GM23338 (cell line): ENCODE measurements at regions not wholly inside any gene's neighbourhood (a gene's known extent, or its start where the extent isn't known, plus 50 kb on each side); places are given as distances from the start of the nearest gene placed in this dataset.

Source experiments
- ATAC-seq: fragments of 200-7000 bp; cut with Tn5 transposase; 3 replicates; pipeline ENCODE4 v1.9.1; 2020
- DNase-seq: peaks from one replicate; pipeline ENCODE4 v3.0.0-alpha.2; 2015; ENCODE audit warnings: low spot score
- H2AFZ ChIP-seq: fragments of 200-600 bp; sonication (generic); 2 replicates; pipeline ENCODE4 v1.8.0; 2016; ENCODE audit warnings: antibody characterized with exemption, mild to moderate bottlenecking, moderate library complexity
- H3F3A ChIP-seq: fragments of 200-600 bp; sonication (generic); replicated peaks from 2 replicates; pipeline ENCODE4 v1.8.0; 2017; ENCODE audit warnings: antibody characterized with exemption, mixed run types, low read depth
- H3K27ac ChIP-seq: fragments of 200-600 bp; sonication (generic); 2 replicates; pipeline ENCODE4 v1.6.1; 2016; ENCODE audit warnings: low read depth
- H3K27me3 ChIP-seq: fragments of 200-600 bp; sonication (generic); 2 replicates; pipeline ENCODE4 v1.8.0; 2016; ENCODE audit warnings: mild to moderate bottlenecking, mixed run types, moderate library complexity; ENCODE audit not compliant: insufficient read depth
- H3K36me3 ChIP-seq: fragments of 200-600 bp; sonication (generic); 2 replicates; pipeline ENCODE4 v1.8.0; 2016; ENCODE audit warnings: mild to moderate bottlenecking; ENCODE audit not compliant: insufficient read depth
- H3K4me1 ChIP-seq: fragments of 200-600 bp; sonication (generic); 2 replicates; pipeline ENCODE4 v1.8.0; 2016; ENCODE audit warnings: mild to moderate bottlenecking, moderate library complexity; ENCODE audit not compliant: insufficient read depth
- H3K4me2 ChIP-seq: fragments of 200-600 bp; sonication (generic); 2 replicates; pipeline ENCODE4 v1.7.1; 2017; ENCODE audit warnings: mixed run types
- H3K4me3 ChIP-seq: fragments of 200-600 bp; sonication (generic); 2 replicates; pipeline ENCODE4 v1.6.1; 2016; ENCODE audit warnings: mixed run types
- H3K79me2 ChIP-seq: fragments of 200-600 bp; sonication (generic); replicated peaks from 2 replicates; pipeline ENCODE4 v1.8.0; 2017; ENCODE audit warnings: mild to moderate bottlenecking; ENCODE audit not compliant: insufficient read depth
- H3K9me2 ChIP-seq: fragments of 200-600 bp; sonication (generic); 2 replicates; pipeline ENCODE4 v1.8.0; 2017; ENCODE audit not compliant: insufficient read depth
- H4K20me1 ChIP-seq: fragments of 200-600 bp; sonication (generic); replicated peaks from 2 replicates; pipeline ENCODE4 v1.8.0; 2017; ENCODE audit warnings: mild to moderate bottlenecking; ENCODE audit not compliant: insufficient read depth
- H3K27ac Mint-ChIP-seq: 2 replicates; pipeline ENCODE4 v1.8.0; 2020; ENCODE audit warnings: inconsistent platforms, mild to moderate bottlenecking, moderate library complexity, mixed read lengths
- H3K27me3 Mint-ChIP-seq: 3 replicates; pipeline ENCODE4 v1.8.0; 2022; ENCODE audit warnings: low read depth, mild to moderate bottlenecking, moderate library complexity, mixed read lengths, inconsistent platforms; ENCODE audit not compliant: insufficient read depth, poor library complexity
- H3K36me3 Mint-ChIP-seq: 3 replicates; pipeline ENCODE4 v1.8.0; 2021; ENCODE audit warnings: low read depth, mild to moderate bottlenecking, inconsistent platforms, moderate library complexity, mixed read lengths
- H3K4me1 Mint-ChIP-seq: 3 replicates; pipeline ENCODE4 v1.8.0; 2020; ENCODE audit warnings: mild to moderate bottlenecking, inconsistent platforms, mixed read lengths
- H3K4me3 Mint-ChIP-seq: 3 replicates; pipeline ENCODE4 v1.8.0; 2021; ENCODE audit warnings: moderate library complexity, mild to moderate bottlenecking, inconsistent platforms, mixed read lengths
- H3K9me3 Mint-ChIP-seq: 3 replicates; pipeline ENCODE4 v1.8.0; 2020; ENCODE audit warnings: moderate library complexity, mild to moderate bottlenecking, inconsistent platforms, mixed read lengths
- CREB1 ChIP-seq: fragments of 250-450 bp; sonication (Bioruptor Pico); IDR thresholded peaks from 2 replicates; pipeline ENCODE4 v1.5.0; 2020; ENCODE audit warnings: low read depth, mild to moderate bottlenecking, moderate library complexity
- CTCF ChIP-seq, 2 experiments: fragments of 200-600 bp in 1 of 2; sonication (generic) in 1 of 2; conservative IDR thresholded peaks; 2 replicates each; pipeline versions ENCODE4 v1.5.1 to v1.6.1; 2016 to 2017; ENCODE audit warnings: antibody characterized with exemption in 2 of 2, low read depth in 2 of 2, mild to moderate bottlenecking in 2 of 2, moderate library complexity in 1 of 2
- EZH2 ChIP-seq: fragments of 200-600 bp; sonication (generic); IDR thresholded peaks from one replicate; pipeline ENCODE4 v1.8.0; 2017; ENCODE audit warnings: antibody characterized with exemption, mild to moderate bottlenecking, low read depth; ENCODE audit not compliant: unreplicated experiment
- EZH2phosphoT487 ChIP-seq: fragments of 200-600 bp; sonication (generic); IDR thresholded peaks from one replicate; pipeline ENCODE4 v1.8.1; 2018; ENCODE audit warnings: antibody characterized with exemption; ENCODE audit not compliant: unreplicated experiment
- JUNB ChIP-seq: IDR thresholded peaks from one replicate; pipeline ENCODE4 v1.6.1; 2016; ENCODE audit warnings: antibody characterized with exemption; ENCODE audit not compliant: unreplicated experiment
- NANOG ChIP-seq: IDR thresholded peaks from 2 replicates; pipeline ENCODE4 v1.6.1; 2016; ENCODE audit warnings: antibody characterized with exemption, borderline replicate concordance
- POLR2AphosphoS5 ChIP-seq: IDR thresholded peaks from 2 replicates; pipeline ENCODE4 v1.6.1; 2016; ENCODE audit warnings: antibody characterized with exemption, low read depth
- STAT1 ChIP-seq: IDR thresholded peaks from one replicate; pipeline ENCODE4 v1.6.1; 2016; ENCODE audit warnings: antibody characterized with exemption; ENCODE audit not compliant: unreplicated experiment
- ZNF114 ChIP-seq: fragments of 250-450 bp; sonication (Bioruptor Pico); IDR thresholded peaks from 2 replicates; pipeline ENCODE4 v1.5.0; 2020; ENCODE audit warnings: mild to moderate bottlenecking, moderate library complexity
- ZNF331 ChIP-seq: fragments of 250-450 bp; sonication (Bioruptor Pico); IDR thresholded peaks from 2 replicates; pipeline ENCODE4 v1.5.0; 2020; ENCODE audit warnings: low read depth, mild to moderate bottlenecking, moderate library complexity
- TF ChIP-seq, protein P1 (sequence below): IDR thresholded peaks from 2 replicates; pipeline ENCODE4 v1.6.1; 2016; ENCODE audit warnings: antibody characterized with exemption
- TF ChIP-seq, protein P2 (sequence below): IDR thresholded peaks from one replicate; pipeline ENCODE4 v1.6.1; 2018; ENCODE audit warnings: antibody characterized with exemption; ENCODE audit not compliant: unreplicated experiment
- TF ChIP-seq, protein P3 (sequence below): fragments of 250-450 bp; sonication (Bioruptor Pico); IDR thresholded peaks from 2 replicates; pipeline ENCODE4 v1.5.0; 2020; ENCODE audit warnings: mild to moderate bottlenecking, moderate library complexity

DNA sequence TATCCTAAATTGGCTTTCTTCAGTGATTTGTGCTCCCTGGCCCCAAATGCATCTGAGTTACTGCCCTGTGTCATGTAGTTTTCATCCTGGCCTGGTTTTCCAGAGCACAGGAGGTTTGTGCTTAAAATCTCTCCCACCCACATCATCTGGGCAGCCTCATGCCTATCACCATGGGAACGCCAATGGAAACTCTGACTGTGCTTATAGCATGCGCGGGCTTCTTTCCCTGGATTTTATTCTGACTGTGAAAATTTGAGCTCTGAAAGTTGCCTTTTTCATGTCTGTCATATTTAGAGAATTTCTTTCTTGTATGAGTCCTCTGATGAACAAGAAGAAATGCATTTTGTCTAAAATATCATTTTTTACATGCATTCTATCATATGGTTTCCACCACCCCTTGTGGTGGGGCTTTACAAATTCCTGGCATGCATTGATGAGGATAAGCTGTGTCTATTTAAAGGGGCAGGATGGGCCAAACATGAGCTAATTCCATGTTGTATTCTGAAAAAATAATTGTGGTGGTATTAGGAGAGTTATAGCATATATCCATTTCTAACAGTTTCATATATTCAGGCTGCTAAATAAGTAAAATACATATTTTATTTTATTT lies 55.1 kb downstream of the IRAG1 start (continued):
- TF ChIP-seq ZNF114 (CRISPR knock-in tag) (no peak), CREB1 (CRISPR knock-in tag) (no peak), STAT1 (no peak), EZH2phosphoT487 (no peak), ZNF331 (no peak)

GRCh38 chr11:10637731-10638151 lies 55.8 kb downstream of the IRAG1 start:
- H3K4me2 ChIP-seq, result no peak overlapping the region
- Mint-ChIP-seq H3K4me1 (peaks cover 19% of the 10 kb centered on the region), H3K4me3 (no peak overlapping the region), H3K27me3 (no peaks in the 10 kb centered on the region), H3K9me3 (no peaks in the 10 kb centered on the region), H3K36me3 (no peaks in the 10 kb centered on the region), H3K27ac (no peak overlapping the region)
- no peak overlapping the region for H3K4me3 ChIP-seq
- H3K4me1 ChIP-seq, result no peaks in the 10 kb centered on the region
- no peak overlapping the region for H3K27ac ChIP-seq
- H3K36me3 ChIP-seq, result no peaks in the 10 kb centered on the region
- H3K27me3 ChIP-seq, result no peaks in the 10 kb centered on the region
- no peak overlapping the region for H2AFZ ChIP-seq
- no peaks in the 10 kb centered on the region for H3K9me2 ChIP-seq
- no peaks in the 10 kb centered on the region for H4K20me1 ChIP-seq
- H3F3A ChIP-seq, result no peaks in the 10 kb centered on the region
- no peaks in the 10 kb centered on the region for H3K79me2 ChIP-seq
- TF ChIP-seq STAT1 (no peak), EZH2phosphoT487 (no peak), NANOG (no peak), EZH2 (no peak), POLR2AphosphoS5 (no peak), CTCF (conservative IDR thresholded peaks at IDR 0.05; ENCODE audit: low read depth in 2 of 2) (no peak), ZNF114 (CRISPR knock-in tag) (no peak), CREB1 (CRISPR knock-in tag) (no peak), JUNB (no peak)
- TF ChIP-seq, protein P1, sequence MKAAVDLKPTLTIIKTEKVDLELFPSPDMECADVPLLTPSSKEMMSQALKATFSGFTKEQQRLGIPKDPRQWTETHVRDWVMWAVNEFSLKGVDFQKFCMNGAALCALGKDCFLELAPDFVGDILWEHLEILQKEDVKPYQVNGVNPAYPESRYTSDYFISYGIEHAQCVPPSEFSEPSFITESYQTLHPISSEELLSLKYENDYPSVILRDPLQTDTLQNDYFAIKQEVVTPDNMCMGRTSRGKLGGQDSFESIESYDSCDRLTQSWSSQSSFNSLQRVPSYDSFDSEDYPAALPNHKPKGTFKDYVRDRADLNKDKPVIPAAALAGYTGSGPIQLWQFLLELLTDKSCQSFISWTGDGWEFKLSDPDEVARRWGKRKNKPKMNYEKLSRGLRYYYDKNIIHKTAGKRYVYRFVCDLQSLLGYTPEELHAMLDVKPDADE, result no peak
- TF ChIP-seq, protein P2, sequence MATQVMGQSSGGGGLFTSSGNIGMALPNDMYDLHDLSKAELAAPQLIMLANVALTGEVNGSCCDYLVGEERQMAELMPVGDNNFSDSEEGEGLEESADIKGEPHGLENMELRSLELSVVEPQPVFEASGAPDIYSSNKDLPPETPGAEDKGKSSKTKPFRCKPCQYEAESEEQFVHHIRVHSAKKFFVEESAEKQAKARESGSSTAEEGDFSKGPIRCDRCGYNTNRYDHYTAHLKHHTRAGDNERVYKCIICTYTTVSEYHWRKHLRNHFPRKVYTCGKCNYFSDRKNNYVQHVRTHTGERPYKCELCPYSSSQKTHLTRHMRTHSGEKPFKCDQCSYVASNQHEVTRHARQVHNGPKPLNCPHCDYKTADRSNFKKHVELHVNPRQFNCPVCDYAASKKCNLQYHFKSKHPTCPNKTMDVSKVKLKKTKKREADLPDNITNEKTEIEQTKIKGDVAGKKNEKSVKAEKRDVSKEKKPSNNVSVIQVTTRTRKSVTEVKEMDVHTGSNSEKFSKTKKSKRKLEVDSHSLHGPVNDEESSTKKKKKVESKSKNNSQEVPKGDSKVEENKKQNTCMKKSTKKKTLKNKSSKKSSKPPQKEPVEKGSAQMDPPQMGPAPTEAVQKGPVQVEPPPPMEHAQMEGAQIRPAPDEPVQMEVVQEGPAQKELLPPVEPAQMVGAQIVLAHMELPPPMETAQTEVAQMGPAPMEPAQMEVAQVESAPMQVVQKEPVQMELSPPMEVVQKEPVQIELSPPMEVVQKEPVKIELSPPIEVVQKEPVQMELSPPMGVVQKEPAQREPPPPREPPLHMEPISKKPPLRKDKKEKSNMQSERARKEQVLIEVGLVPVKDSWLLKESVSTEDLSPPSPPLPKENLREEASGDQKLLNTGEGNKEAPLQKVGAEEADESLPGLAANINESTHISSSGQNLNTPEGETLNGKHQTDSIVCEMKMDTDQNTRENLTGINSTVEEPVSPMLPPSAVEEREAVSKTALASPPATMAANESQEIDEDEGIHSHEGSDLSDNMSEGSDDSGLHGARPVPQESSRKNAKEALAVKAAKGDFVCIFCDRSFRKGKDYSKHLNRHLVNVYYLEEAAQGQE, result no peak
- TF ChIP-seq, protein P3, sequence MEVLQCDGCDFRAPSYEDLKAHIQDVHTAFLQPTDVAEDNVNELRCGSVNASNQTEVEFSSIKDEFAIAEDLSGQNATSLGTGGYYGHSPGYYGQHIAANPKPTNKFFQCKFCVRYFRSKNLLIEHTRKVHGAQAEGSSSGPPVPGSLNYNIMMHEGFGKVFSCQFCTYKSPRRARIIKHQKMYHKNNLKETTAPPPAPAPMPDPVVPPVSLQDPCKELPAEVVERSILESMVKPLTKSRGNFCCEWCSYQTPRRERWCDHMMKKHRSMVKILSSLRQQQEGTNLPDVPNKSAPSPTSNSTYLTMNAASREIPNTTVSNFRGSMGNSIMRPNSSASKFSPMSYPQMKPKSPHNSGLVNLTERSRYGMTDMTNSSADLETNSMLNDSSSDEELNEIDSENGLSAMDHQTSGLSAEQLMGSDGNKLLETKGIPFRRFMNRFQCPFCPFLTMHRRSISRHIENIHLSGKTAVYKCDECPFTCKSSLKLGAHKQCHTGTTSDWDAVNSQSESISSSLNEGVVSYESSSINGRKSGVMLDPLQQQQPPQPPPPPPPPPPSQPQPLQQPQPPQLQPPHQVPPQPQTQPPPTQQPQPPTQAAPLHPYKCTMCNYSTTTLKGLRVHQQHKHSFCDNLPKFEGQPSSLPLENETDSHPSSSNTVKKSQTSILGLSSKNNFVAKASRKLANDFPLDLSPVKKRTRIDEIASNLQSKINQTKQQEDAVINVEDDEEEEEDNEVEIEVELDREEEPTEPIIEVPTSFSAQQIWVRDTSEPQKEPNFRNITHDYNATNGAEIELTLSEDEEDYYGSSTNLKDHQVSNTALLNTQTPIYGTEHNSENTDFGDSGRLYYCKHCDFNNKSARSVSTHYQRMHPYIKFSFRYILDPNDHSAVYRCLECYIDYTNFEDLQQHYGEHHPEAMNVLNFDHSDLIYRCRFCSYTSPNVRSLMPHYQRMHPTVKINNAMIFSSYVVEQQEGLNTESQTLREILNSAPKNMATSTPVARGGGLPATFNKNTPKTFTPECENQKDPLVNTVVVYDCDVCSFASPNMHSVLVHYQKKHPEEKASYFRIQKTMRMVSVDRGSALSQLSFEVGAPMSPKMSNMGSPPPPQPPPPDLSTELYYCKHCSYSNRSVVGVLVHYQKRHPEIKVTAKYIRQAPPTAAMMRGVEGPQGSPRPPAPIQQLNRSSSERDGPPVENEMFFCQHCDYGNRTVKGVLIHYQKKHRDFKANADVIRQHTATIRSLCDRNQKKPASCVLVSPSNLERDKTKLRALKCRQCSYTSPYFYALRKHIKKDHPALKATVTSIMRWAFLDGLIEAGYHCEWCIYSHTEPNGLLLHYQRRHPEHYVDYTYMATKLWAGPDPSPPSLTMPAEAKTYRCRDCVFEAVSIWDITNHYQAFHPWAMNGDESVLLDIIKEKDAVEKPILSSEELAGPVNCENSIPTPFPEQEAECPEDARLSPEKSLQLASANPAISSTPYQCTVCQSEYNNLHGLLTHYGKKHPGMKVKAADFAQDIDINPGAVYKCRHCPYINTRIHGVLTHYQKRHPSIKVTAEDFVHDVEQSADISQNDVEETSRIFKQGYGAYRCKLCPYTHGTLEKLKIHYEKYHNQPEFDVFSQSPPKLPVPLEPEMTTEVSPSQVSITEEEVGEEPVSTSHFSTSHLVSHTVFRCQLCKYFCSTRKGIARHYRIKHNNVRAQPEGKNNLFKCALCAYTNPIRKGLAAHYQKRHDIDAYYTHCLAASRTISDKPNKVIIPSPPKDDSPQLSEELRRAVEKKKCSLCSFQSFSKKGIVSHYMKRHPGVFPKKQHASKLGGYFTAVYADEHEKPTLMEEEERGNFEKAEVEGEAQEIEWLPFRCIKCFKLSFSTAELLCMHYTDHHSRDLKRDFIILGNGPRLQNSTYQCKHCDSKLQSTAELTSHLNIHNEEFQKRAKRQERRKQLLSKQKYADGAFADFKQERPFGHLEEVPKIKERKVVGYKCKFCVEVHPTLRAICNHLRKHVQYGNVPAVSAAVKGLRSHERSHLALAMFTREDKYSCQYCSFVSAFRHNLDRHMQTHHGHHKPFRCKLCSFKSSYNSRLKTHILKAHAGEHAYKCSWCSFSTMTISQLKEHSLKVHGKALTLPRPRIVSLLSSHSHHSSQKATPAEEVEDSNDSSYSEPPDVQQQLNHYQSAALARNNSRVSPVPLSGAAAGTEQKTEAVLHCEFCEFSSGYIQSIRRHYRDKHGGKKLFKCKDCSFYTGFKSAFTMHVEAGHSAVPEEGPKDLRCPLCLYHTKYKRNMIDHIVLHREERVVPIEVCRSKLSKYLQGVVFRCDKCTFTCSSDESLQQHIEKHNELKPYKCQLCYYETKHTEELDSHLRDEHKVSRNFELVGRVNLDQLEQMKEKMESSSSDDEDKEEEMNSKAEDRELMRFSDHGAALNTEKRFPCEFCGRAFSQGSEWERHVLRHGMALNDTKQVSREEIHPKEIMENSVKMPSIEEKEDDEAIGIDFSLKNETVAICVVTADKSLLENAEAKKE (CRISPR knock-in tag), result no peak
- no peak for DNase-seq
- ATAC-seq, result no peak; the same call in 2 of the 3 replicates
